T-cell (primary cell): ENCODE measurements at regions not wholly inside any gene's neighbourhood (a gene's known extent, or its start where the extent isn't known, plus 50 kb on each side); places are given as distances from the start of the nearest gene placed in this dataset.

Source experiments
- ATAC-seq, 4 experiments: fragments of 200-7000 bp in 3 of 4; fragments of 150-1000 bp in 1 of 4; cut with Tn5 transposase; replicated peaks in 1 of 4; 1 replicate in 3 of 4; 2 replicates in 1 of 4; pipeline ENCODE4 v1.10.0; 2021; ENCODE audit warnings: moderate library complexity in 3 of 4, mild to moderate bottlenecking in 2 of 4, moderate number of reproducible peaks in 1 of 4
- CTCF ChIA-PET, 2 donors: fragments of 300-600 bp; sonication (Branson Sonifier 250); formaldehyde crosslinking; loops; one replicate each; lab custom pipeline; 2022; ENCODE audit warnings: antibody characterized with exemption in 2 of 2; lab: Charles Lee
- POLR2A ChIA-PET, 2 donors: fragments of 300-600 bp; sonication (Branson Sonifier 250); formaldehyde crosslinking; loops; one replicate each; lab custom pipeline; 2022; ENCODE audit warnings: antibody characterized with exemption in 2 of 2; lab: Charles Lee
- DNase-seq, 35 experiments: peaks; one replicate each; pipeline versions ENCODE4 v3.0.0 to v3.0.0-alpha.2; 2013 to 2023
- H3K27ac ChIP-seq: one replicate; pipeline ENCODE4 v1.5.1; 2013; ENCODE audit warnings: low read length
- H3K27me3 ChIP-seq, 2 experiments: replicated peaks in 1 of 2; 1 replicate in 1 of 2; 2 replicates in 1 of 2; pipeline versions ENCODE4 v1.6.1 to v1.7.0; 2013; ENCODE audit warnings: low read length in 1 of 2, mixed read lengths in 1 of 2; ENCODE audit not compliant: control insufficient read depth in 2 of 2, insufficient read depth in 2 of 2; ENCODE audit errors: extremely low read depth in 1 of 2
- H3K36me3 ChIP-seq, 2 donors: 1 replicate in 1 of 2; 2 replicates in 1 of 2; pipeline versions ENCODE4 v1.6.1 to v1.7.0; 2013; ENCODE audit warnings: low read length in 1 of 2; ENCODE audit not compliant: control insufficient read depth in 2 of 2, insufficient read depth in 1 of 2; ENCODE audit errors: extremely low read depth in 1 of 2
- H3K4me1 ChIP-seq, 2 experiments: 1 replicate in 1 of 2; 2 replicates in 1 of 2; pipeline versions ENCODE4 v1.6.1 to v1.7.0; 2013; ENCODE audit warnings: low read length in 2 of 2, mixed read lengths in 1 of 2; ENCODE audit not compliant: insufficient read depth in 2 of 2, control insufficient read depth in 1 of 2; ENCODE audit errors: extremely low read depth in 1 of 2
- H3K4me3 ChIP-seq, 2 donors: 1 replicate in 1 of 2; 2 replicates in 1 of 2; pipeline versions ENCODE4 v1.5.1 to v1.7.0; 2013; ENCODE audit warnings: mild to moderate bottlenecking in 2 of 2, low read length in 1 of 2, moderate library complexity in 1 of 2; ENCODE audit not compliant: control insufficient read depth in 1 of 2; ENCODE audit errors: extremely low read depth in 1 of 2
- H3K9me3 ChIP-seq: 2 replicates; pipeline ENCODE4 v1.7.0; 2013
- H3K27ac Mint-ChIP-seq, 2 donors: one replicate each; pipeline ENCODE4 v1.8.0; 2020 to 2021; ENCODE audit warnings: mild to moderate bottlenecking in 2 of 2, mixed read lengths in 2 of 2
- H3K27me3 Mint-ChIP-seq, 2 donors: one replicate each; pipeline ENCODE4 v1.8.0; 2021 to 2022; ENCODE audit warnings: mixed read lengths in 2 of 2
- H3K36me3 Mint-ChIP-seq: one replicate; pipeline ENCODE4 v1.8.0; 2021; ENCODE audit warnings: mixed read lengths
- H3K4me1 Mint-ChIP-seq, 3 donors: one replicate each; pipeline ENCODE4 v1.8.0; 2020 to 2022; ENCODE audit warnings: mixed read lengths in 3 of 3, mild to moderate bottlenecking in 1 of 3
- H3K4me3 Mint-ChIP-seq, 3 donors: one replicate each; pipeline ENCODE4 v1.8.0; 2020 to 2022; ENCODE audit warnings: mild to moderate bottlenecking in 3 of 3, mixed read lengths in 3 of 3, moderate library complexity in 3 of 3
- H3K9me3 Mint-ChIP-seq, 3 donors: one replicate each; pipeline ENCODE4 v1.8.0; 2020 to 2022; ENCODE audit warnings: mixed read lengths in 3 of 3
- WGBS: methylation state at CpG from one replicate; pipeline ENCODE4 v1.1.5; 2013; ENCODE audit warnings: missing lambda C conversion rate; ENCODE audit not compliant: insufficient coverage; 5-methylcytosine and 5-hydroxymethylcytosine counted together

- WGBS, result 64% methylated on average over 10 of the region's 18 CpGs
- no peak overlapping the region for H3K4me3 Mint-ChIP-seq
These were observed 66.5 kb upstream of the HSPA9 start for GRCh38 chr5:138641547-138642298.

GRCh38 chr5:138640646-138641254 is 65.5 kb upstream of the HSPA9 start:
- Histone ChIP-seq H3K9me3 (no peaks in the 10 kb centered on the region), H3K4me3 (no peak overlapping the region), H3K27ac (no peak overlapping the region), H3K4me1 (peaks cover 0 to 2% of the 10 kb centered on the region in 2 experiments), H3K27me3 (peaks cover 2 to 90% of the 10 kb centered on the region in 2 experiments), H3K36me3 (no peaks in the 10 kb centered on the region)
- Mint-ChIP-seq H3K27me3 (peaks cover 68 to 86% of the 10 kb centered on the region in 2 donors), H3K4me1 (peaks cover 0 to 5% (median 0%) of the 10 kb centered on the region in 3 donors), H3K36me3 (no peaks in the 10 kb centered on the region), H3K9me3 (no peaks in the 10 kb centered on the region), H3K4me3 (no peak overlapping the region), H3K27ac (no peak overlapping the region)
- DNase-seq (no peak), ATAC-seq (no peak)
- ChIA-PET POLR2A (no interaction called here), CTCF (interaction anchor here in 1 of 2 donors (0.6 kb wide), 1 partner anchor 585 kb away, joined by 4 read pairs; no protein-coding TSS in a partner anchor)
- WGBS, result 79% methylated on average over 2 of the region's 7 CpGs

More at GRCh38 chr5:138641547-138642298, 66.5 kb upstream of the HSPA9 start:
- ATAC-seq (peak in 3 of 4 experiments; percentile 45 to 70 (median 56)), DNase-seq (peak in 34 of 35 experiments; percentile 13 to 75 (median 52))
- peaks cover 0 to 2% of the 10 kb centered on the region in 2 experiments for H3K4me1 ChIP-seq
- peaks cover 2 to 91% of the 10 kb centered on the region in 2 experiments for H3K27me3 ChIP-seq
- no peaks in the 10 kb centered on the region for H3K9me3 ChIP-seq
- H3K4me3 ChIP-seq, result no peak overlapping the region
- H3K36me3 ChIP-seq, result no peaks in the 10 kb centered on the region
- Mint-ChIP-seq H3K27ac (no peak overlapping the region), H3K27me3 (peaks cover 73 to 89% of the 10 kb centered on the region in 2 donors), H3K4me1 (peaks cover 0 to 5% (median 0%) of the 10 kb centered on the region in 3 donors), H3K9me3 (no peaks in the 10 kb centered on the region), H3K36me3 (no peaks in the 10 kb centered on the region)
- H3K27ac ChIP-seq, result no peak overlapping the region
- CTCF ChIA-PET, result no interaction called here
- POLR2A ChIA-PET, result interaction anchor here in 1 of 2 donors (0.5 kb wide), 1 partner anchor 114 kb away, joined by 4 read pairs; no protein-coding TSS in a partner anchor

GRCh38 chr5:138640138-138640537 is 64.9 kb upstream of the HSPA9 start:
- Histone ChIP-seq H3K27me3 (peaks cover 2 to 91% of the 10 kb centered on the region in 2 experiments), H3K27ac (no peak overlapping the region), H3K4me1 (peaks cover 0 to 2% of the 10 kb centered on the region in 2 experiments), H3K36me3 (no peaks in the 10 kb centered on the region), H3K9me3 (no peaks in the 10 kb centered on the region), H3K4me3 (no peak overlapping the region)
- no peak for ATAC-seq
- H3K9me3 Mint-ChIP-seq, result no peaks in the 10 kb centered on the region
- H3K36me3 Mint-ChIP-seq, result no peaks in the 10 kb centered on the region
- WGBS, result 93% methylated on average over 2 of the region's 5 CpGs
- CTCF ChIA-PET, result interaction anchor here in 1 of 2 donors (0.5 to 0.7 kb wide), 3 partner anchors 11 to 1739 kb away, joined by 3 to 11 read pairs (median 4); no protein-coding TSS in a partner anchor
- POLR2A ChIA-PET, result no interaction called here
- H3K27me3 Mint-ChIP-seq, result peaks cover 72 to 89% of the 10 kb centered on the region in 2 donors
- no peak overlapping the region for H3K27ac Mint-ChIP-seq
- H3K4me1 Mint-ChIP-seq, result peaks cover 0 to 5% (median 0%) of the 10 kb centered on the region in 3 donors
- H3K4me3 Mint-ChIP-seq, result no peak overlapping the region
- no peak for DNase-seq

GRCh38 chr5:138639326-138639725 is 64.1 kb upstream of the HSPA9 start:
- POLR2A ChIA-PET, result no interaction called here
- WGBS, result 94% methylated on average over 3 of the region's 3 CpGs
- Histone ChIP-seq H3K4me3 (no peak overlapping the region), H3K27me3 (peaks cover 2 to 87% of the 10 kb centered on the region in 2 experiments), H3K36me3 (no peaks in the 10 kb centered on the region), H3K27ac (no peak overlapping the region), H3K4me1 (peaks cover 0 to 2% of the 10 kb centered on the region in 2 experiments), H3K9me3 (no peaks in the 10 kb centered on the region)
- no peak overlapping the region for H3K4me3 Mint-ChIP-seq
- peaks cover 78 to 87% of the 10 kb centered on the region in 2 donors for H3K27me3 Mint-ChIP-seq
- peaks cover 0 to 5% (median 0%) of the 10 kb centered on the region in 3 donors for H3K4me1 Mint-ChIP-seq
- DNase-seq, result no peak
- ATAC-seq, result no peak
- CTCF ChIA-PET, result interaction anchor here in 1 of 2 donors (0.7 kb wide), 1 partner anchor 1740 kb away, joined by 11 read pairs; no protein-coding TSS in a partner anchor
- no peaks in the 10 kb centered on the region for H3K9me3 Mint-ChIP-seq
- no peak overlapping the region for H3K27ac Mint-ChIP-seq
- no peaks in the 10 kb centered on the region for H3K36me3 Mint-ChIP-seq

GRCh38 chr5:138637256-138637655 is 62.1 kb upstream of the HSPA9 start:
- Mint-ChIP-seq H3K9me3 (no peaks in the 10 kb centered on the region), H3K27ac (no peak overlapping the region), H3K36me3 (no peaks in the 10 kb centered on the region), H3K4me3 (no peak overlapping the region), H3K27me3 (peaks cover 75 to 85% of the 10 kb centered on the region in 2 donors), H3K4me1 (peaks cover 3 to 11% (median 4%) of the 10 kb centered on the region in 3 donors)
- Histone ChIP-seq H3K27ac (no peak overlapping the region), H3K4me1 (peaks cover 0 to 2% of the 10 kb centered on the region in 2 experiments), H3K4me3 (no peak overlapping the region), H3K9me3 (no peaks in the 10 kb centered on the region), H3K27me3 (peaks cover 2 to 86% of the 10 kb centered on the region in 2 experiments), H3K36me3 (no peaks in the 10 kb centered on the region)
- ChIA-PET POLR2A (no interaction called here), CTCF (no interaction called here)
- DNase-seq (no peak), ATAC-seq (no peak)
- 89% methylated on average over 3 of the region's 4 CpGs for WGBS

- no peaks in the 10 kb centered on the region for H3K9me3 ChIP-seq
- Mint-ChIP-seq H3K36me3 (no peaks in the 10 kb centered on the region), H3K27ac (no peak overlapping the region), H3K4me1 (peaks cover 3 to 6% (median 4%) of the 10 kb centered on the region in 3 donors), H3K9me3 (no peaks in the 10 kb centered on the region), H3K27me3 (peaks cover 75 to 85% of the 10 kb centered on the region in 2 donors), H3K4me3 (no peak overlapping the region)
- H3K4me3 ChIP-seq, result no peak overlapping the region
- POLR2A ChIA-PET, result no interaction called here
- peaks cover 2 to 80% of the 10 kb centered on the region in 2 experiments for H3K27me3 ChIP-seq
- ATAC-seq (no peak), DNase-seq (no peak)
- H3K4me1 ChIP-seq, result no peaks in the 10 kb centered on the region
- no peak overlapping the region for H3K27ac ChIP-seq
- CTCF ChIA-PET, result no interaction called here
- H3K36me3 ChIP-seq, result no peaks in the 10 kb centered on the region
- 67% methylated on average over 1 of the region's 5 CpGs for WGBS
These were observed 61.3 kb upstream of the HSPA9 start for GRCh38 chr5:138636398-138636944.
